GM18907 (cell line): ENCODE measurements at regions not wholly inside any gene's neighbourhood (a gene's known extent, or its start where the extent isn't known, plus 50 kb on each side); places are given as distances from the start of the nearest gene placed in this dataset.
"Not testable (repeated sequence)": the region's sequence is repeated elsewhere in the genome, so short reads cannot be mapped to it uniquely, and the experiment has no call there.

Source experiments
- ATAC-seq: cut with Tn5 transposase; IDR thresholded peaks from one replicate; pipeline ENCODE4 v1.9.1; 2021; ENCODE audit warnings: mild to moderate bottlenecking, moderate library complexity; ENCODE audit not compliant: unreplicated experiment

DNA sequence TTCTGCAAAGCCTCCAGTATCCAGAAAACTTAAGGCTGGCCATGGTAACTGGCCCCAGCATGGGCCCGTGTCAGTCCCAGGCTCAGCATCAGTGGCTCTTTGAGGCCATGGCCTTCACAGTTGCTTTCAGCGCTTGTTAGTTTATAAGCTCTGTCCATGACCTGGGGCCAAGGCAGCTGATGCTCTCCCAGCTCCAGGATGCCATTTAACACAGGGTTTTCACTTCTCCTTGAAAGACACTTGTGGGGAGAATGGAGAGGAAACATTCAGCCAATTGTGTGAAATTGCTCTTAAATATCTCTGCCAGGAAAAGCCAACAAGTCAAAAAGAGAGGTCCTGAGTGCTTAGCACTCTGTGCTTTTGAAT lies 321.3 kb downstream of the FOXO1 start:
- ATAC-seq, result no peak

GRCh38 chr13:40345654-40346372 lies 320.6 kb downstream of the FOXO1 start:
- ATAC-seq, result no peak

DNA sequence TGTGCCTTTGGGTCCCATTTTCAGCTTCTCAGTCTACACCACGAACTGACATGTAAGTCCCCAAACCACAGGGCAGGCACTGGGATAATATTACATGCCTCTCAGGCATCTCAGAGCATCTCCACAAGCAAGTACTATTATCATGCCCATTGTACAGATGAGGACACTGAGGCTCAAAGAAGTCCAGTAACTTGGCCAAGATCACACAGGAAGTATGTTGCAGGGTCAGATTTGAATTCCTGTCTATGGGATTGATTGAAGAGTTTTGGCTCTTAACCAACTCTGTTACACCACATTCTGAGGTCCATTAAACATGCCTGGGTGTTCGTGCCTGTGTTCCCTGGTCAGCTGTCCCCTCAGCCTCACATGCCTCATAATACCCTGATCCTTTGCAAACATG lies 319.8 kb downstream of the FOXO1 start:
- ATAC-seq, result no peak

GRCh38 chr13:40348096-40348679 lies 318.3 kb downstream of the FOXO1 start:
- no peak for ATAC-seq

DNA sequence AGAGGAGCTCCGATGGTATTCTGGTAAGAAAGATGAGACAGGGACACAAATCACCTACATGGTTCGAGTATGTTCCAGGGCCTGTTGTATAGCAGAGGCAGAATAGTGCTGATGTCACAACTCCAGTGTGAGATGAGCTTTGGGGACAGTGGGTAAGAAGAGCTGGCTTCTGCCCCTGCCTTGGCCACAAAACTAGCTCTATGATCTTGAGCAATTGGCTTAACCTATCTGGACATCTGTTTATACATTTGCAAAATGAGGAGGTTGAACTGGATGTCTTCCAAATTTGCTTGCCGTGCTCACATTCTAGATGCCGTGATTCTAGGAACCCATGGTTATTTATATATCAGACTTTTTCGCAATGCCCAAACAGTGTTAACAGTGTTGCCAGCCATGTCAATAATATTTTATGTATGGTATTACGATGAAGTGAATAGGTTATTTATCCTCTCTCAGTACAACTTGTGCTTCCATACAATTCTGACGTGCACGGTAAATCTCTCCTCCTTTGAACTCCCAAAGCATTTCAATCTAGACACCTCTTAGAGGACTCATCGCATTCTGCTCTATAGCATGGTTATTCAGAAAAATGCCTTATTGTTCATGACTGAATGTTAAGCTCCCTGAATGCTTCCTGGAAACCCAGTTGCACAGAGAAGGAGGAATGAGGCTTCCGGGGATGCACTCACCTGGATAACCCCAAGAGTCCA lies 316.0 kb downstream of the FOXO1 start:
- no peak for ATAC-seq

DNA sequence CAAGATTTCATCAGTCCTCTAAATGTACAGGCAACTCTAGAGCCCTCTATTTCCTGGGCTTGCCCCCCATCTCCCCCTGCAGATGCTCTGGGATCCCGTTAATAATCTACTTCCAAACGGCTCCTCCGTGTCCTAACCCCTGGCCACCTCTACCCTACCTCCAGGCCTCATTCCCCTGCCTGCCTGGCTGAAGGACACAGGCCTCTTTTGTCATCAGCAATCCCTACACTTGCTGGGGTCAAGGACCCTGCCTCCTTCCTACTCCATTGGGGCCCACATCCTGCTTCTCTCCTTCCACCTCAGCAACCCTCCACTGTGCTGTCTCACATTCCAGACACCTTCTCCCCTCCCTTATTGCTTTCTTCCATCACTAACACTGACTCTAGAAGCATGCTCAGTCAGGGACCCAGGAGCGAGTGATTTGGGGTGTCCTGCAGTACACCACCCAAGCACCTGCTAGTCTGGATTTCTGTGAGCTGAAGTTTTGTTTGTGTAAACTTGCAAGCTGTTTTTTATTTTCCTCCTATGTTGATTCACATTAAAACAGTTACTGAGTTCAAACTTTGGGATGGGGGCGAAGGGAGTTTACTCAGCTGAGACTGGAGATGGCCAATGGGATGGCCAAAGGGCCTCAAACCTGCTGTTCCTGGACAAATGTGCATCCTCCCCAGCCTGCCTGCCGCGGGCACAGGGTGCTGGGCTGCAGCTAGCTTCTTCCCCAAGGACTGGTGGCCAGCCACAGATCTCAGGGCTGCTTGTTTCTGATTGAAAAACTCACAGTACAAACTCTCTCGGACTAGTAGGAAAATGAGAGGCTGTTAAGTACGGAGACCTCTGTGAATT lies 314.7 kb downstream of the FOXO1 start:
- no peak for ATAC-seq

- no peak for ATAC-seq
Measured at GRCh38 chr13:40352380-40352778, 314.1 kb downstream of the FOXO1 start.

- ATAC-seq, result no peak
Measured at GRCh38 chr13:40352802-40353562, 313.5 kb downstream of the FOXO1 start.

DNA sequence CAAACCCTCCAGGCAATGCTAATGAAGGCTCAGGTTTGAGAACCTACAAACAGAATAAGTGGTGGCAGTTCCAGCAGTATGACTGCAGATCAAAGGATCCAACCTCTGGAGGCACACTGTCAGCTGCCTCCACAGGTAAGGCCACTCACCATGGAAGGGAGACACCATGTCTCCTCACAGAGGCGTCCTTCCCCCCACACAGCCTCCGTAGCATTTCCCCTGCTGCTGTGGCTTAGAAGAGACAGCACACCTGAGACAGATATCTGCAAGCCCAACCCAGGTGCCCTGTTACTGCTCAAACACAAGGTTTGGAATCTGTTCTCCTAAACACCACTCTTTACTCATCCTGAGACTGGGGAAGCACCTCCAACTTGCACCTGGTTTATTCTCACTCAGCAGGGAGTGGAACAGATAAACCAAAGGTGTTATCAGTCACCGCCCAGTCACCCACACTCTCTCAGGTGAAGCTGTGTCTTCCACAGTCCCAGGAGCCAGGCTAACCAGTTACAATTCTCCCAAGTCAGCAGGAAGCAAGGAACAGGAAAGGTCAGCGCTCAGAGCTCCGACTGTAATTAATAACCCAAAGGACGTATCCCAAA lies 311.2 kb downstream of the FOXO1 start:
- no peak for ATAC-seq

DNA sequence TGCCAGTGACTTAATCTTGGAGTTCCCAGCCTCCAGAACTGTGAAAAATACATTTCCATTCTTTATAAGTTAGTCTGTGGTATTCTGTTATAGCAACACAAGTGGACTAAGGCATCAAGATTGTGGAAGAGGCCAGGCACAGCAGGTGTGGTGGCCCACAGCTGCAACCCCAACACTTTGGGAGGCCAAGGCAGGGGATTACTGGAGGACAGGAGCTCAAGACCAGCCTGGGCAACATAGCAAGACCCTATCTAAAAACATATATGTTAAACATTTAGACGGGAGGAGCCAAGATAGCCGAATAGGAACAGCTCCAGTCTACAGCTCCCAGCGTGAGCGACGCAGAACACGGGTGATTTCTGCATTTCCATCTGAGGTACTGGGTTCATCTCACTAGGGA lies 310.4 kb downstream of the FOXO1 start:
- no peak for ATAC-seq

DNA sequence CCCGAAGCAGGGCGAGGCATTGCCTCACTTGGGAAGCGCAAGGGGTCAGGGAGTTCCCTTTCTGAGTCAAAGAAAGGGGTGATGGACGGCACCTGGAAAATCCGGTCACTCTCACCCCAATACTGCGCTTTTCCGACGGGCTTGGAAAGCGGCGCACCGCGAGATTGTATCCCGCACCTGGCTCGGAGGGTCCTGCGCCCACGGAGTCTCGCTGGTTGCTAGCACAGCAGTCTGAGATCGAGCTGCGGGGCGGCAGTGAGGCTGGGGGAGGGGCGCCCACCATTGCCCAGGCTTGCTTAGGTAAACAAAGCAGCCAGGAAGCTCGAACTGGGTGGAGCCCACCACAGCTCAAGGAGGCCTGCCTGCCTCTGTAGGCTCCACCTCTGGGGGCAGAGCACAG lies 310.0 kb downstream of the FOXO1 start:
- not testable (repeated sequence) for ATAC-seq

DNA sequence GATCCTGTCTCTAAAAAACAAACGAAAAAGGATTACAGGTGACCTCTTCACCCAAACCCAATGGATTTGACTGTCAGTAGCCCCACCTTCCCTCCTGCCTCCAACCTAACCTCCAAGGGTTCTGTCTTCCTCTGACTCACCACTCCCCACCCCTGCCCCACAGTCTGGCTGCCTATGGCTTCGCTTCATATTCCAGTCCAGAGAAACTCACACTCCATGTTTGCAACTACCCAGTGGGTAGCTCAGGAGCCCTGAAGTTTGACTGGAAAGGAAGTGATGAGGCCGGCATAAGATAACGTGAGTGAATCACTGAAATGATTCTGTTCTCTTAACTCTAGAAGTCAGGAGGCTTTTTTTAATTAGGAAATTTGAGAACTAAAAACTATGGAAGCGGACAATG lies 303.9 kb downstream of the FOXO1 start:
- no peak for ATAC-seq

- no peak for ATAC-seq
Measured at GRCh38 chr13:40363653-40364052, 302.8 kb downstream of the FOXO1 start.

GRCh38 chr13:40366119-40366518 lies 300.3 kb downstream of the FOXO1 start:
- ATAC-seq, result no peak

- no peak for ATAC-seq
Measured at GRCh38 chr13:40368127-40368891, 298.1 kb downstream of the FOXO1 start.

- no peak for ATAC-seq
Measured at GRCh38 chr13:40370661-40371060, 295.8 kb downstream of the FOXO1 start.

DNA sequence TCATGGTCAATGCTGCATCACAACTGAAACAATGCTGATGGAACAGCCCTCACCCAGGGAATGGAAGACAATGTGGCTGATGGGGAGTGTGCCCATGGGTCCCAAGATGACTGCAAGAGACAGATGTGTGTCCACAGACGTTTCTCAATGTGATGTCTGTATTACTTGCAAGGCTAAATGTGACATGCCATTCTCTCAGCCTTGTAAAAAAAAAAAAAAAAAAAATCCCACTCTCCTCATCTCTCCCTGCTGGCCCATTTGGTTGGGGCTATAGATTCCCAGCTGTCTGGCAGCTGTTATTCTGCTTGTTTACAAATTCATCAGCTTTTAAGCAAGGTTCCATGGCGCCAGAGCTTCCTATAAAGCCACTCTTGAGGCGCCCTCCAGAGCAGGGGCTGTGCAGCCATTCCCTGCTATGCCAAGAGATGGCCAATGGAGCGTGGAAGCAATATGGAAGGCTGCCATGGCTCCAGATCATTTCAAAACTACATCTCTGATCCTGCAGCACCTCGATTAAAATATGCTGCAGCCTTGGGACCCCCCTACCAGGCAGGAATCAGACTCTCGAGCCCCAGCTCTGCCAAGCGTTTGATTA lies 294.8 kb downstream of the FOXO1 start:
- ATAC-seq, result no peak

GRCh38 chr13:40373608-40374007 lies 292.8 kb downstream of the FOXO1 start:
- not testable (repeated sequence) for ATAC-seq
